GM12875 (cell line): ENCODE measurements at regions not wholly inside any gene's neighbourhood (a gene's known extent, or its start where the extent isn't known, plus 50 kb on each side); places are given as distances from the start of the nearest gene placed in this dataset.

ENCODE experiments used
- H3K4me3 ChIP-seq: one replicate; pipeline ENCODE4 v1.5.1; 2011; ENCODE audit warnings: low read depth, low read length, control low read depth
- TF ChIP-seq, protein P1 (sequence below): IDR thresholded peaks from 2 replicates; pipeline ENCODE4 v1.5.1; 2011; ENCODE audit warnings: low read depth, mild to moderate bottlenecking, control low read depth, inconsistent platforms, low read length, moderate library complexity, borderline replicate concordance; ENCODE audit not compliant: insufficient read depth

DNA sequence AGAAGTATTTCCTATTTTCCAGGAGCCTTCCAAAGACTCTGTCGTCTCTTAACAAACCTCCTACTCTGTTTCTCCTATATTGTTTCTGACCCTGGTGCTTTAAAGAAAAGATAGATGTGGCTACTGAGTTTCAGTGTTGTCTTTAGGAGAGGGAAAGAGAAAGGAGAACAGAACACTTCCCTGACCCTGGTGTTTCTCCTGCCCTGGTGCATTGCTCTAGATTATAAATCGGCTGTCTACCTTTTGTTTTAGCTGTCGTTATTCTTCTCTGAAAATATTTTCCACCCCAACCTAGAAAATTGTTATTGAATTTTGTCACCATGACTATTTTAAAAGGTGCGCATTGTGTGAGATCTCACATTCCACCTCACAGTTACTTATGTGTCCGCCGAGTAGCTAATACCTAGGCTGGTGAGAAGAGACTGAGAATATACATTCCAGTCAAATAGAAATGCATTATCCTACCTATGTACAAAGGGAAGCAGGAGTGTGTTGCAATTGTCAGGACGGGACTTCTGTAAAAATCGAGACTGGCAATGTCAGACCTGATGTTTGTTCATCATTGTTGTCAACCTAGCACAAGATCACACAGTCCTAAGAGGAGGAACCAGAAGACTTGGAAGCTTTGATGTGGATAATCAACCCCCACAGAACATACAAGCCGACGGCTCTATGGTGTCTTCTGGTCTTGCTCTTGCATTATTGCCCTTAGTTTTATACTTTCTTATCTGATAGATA lies 108.7 kb upstream of the SLC38A4 start:
- TF ChIP-seq, protein P1, sequence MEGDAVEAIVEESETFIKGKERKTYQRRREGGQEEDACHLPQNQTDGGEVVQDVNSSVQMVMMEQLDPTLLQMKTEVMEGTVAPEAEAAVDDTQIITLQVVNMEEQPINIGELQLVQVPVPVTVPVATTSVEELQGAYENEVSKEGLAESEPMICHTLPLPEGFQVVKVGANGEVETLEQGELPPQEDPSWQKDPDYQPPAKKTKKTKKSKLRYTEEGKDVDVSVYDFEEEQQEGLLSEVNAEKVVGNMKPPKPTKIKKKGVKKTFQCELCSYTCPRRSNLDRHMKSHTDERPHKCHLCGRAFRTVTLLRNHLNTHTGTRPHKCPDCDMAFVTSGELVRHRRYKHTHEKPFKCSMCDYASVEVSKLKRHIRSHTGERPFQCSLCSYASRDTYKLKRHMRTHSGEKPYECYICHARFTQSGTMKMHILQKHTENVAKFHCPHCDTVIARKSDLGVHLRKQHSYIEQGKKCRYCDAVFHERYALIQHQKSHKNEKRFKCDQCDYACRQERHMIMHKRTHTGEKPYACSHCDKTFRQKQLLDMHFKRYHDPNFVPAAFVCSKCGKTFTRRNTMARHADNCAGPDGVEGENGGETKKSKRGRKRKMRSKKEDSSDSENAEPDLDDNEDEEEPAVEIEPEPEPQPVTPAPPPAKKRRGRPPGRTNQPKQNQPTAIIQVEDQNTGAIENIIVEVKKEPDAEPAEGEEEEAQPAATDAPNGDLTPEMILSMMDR = no peak
- H3K4me3 ChIP-seq = no peak overlapping the region

- TF ChIP-seq, protein P1 = no peak
- no peak overlapping the region for H3K4me3 ChIP-seq
Measured at GRCh38 chr12:46935271-46935847, 109.6 kb upstream of the SLC38A4 start.

- no peak overlapping the region for H3K4me3 ChIP-seq
- TF ChIP-seq, protein P1 = no peak
Measured at GRCh38 chr12:46936042-46936441, 110.2 kb upstream of the SLC38A4 start.

DNA sequence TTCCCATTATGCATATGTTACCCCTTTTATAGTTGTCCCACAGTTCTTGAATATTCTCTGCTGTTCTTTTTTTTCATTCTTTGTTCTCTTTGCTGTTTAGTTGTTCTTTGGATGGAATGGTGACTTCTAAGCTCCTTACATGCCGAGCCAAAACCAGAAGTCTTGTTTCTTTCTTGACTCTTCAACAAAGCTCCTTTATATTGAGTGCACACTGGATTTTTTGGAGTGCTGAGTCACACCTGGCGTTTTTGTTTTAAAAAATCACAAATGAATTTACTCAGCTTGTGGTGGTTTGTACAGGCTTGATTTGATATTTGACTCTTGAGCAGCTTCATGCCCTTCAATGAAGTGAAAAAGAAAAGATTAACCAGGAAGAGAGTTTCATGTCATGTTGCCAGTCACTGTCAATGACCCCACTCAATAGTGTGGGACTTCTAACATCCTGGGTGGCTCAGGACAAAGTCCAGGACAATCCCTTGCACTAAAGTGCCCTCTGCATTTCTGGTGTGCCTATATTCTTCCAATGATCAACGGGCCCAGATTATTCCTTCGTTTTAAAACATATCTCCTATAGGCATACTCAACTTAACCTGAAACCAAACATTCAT lies 112.4 kb upstream of the SLC38A4 start:
- TF ChIP-seq, protein P1 = no peak
- no peak overlapping the region for H3K4me3 ChIP-seq

GRCh38 chr12:46941981-46942380 lies 116.2 kb upstream of the SLC38A4 start:
- TF ChIP-seq, protein P1 = no peak
- H3K4me3 ChIP-seq = no peak overlapping the region

- H3K4me3 ChIP-seq = no peak overlapping the region
- TF ChIP-seq, protein P1 = no peak
Measured at GRCh38 chr12:46942579-46942978, 116.8 kb upstream of the SLC38A4 start.
